ENCODE measurements at regions not wholly inside any gene's neighbourhood (a gene's known extent, or its start where the extent isn't known, plus 50 kb on each side); places are given as distances from the start of the nearest gene placed in this dataset.

GRCh38 chr15:93283854-93284253 is 194.8 kb upstream of the RGMA start:
- Histone ChIP-seq H3K4me1 (no peaks in the 10 kb centered on the region), H3K27ac (no peak overlapping the region), H3K4me3 (no peak overlapping the region), H3K9me3 (no peaks in the 10 kb centered on the region), H3K27me3 (peaks cover 7% of the 10 kb centered on the region), H3K36me3 (no peaks in the 10 kb centered on the region)
- no peak for DNase-seq
- in situ Hi-C loops (cut with MboI; ENCODE audit: low pct_ligation_motif_present in 1 of 4, low pct_unique_long_range_greater_than_20kb in 1 of 4, low sequenced_read_pairs in 3 of 4) (no loop called here), intact Hi-C loops (cut with DNase I; ENCODE audit: low total_unique reads) (no loop called here)
- WGBS, 2 donors (ENCODE audit: low coverage in 1 of 2), result 57% methylated on average over 4 of the region's 4 CpGs; no CpG with 5 or more reads in 1 of the 2 donors
- TF ChIP-seq POLR2AphosphoS5 (IDR thresholded peaks at IDR 0.05) (no peak), EP300 (IDR thresholded peaks at IDR 0.05; ENCODE audit: low read depth) (no peak), CTCF (IDR thresholded peaks at IDR 0.05) (no peak), POLR2A (IDR thresholded peaks at IDR 0.05) (no peak)

- in situ Hi-C loops (cut with MboI; ENCODE audit: low pct_ligation_motif_present in 1 of 4, low pct_unique_long_range_greater_than_20kb in 1 of 4, low sequenced_read_pairs in 3 of 4), result no loop called here
- Histone ChIP-seq H3K27me3 (peaks cover 7% of the 10 kb centered on the region), H3K9me3 (no peaks in the 10 kb centered on the region), H3K4me3 (no peak overlapping the region), H3K27ac (no peak overlapping the region), H3K4me1 (no peaks in the 10 kb centered on the region), H3K36me3 (no peaks in the 10 kb centered on the region)
- WGBS, 2 donors (ENCODE audit: low coverage in 1 of 2), result 78 to 81% methylated on average over 2 to 3 of the region's 3 CpGs
- TF ChIP-seq POLR2AphosphoS5 (IDR thresholded peaks at IDR 0.05) (no peak), CTCF (IDR thresholded peaks at IDR 0.05) (no peak), EP300 (IDR thresholded peaks at IDR 0.05; ENCODE audit: low read depth) (no peak), POLR2A (IDR thresholded peaks at IDR 0.05) (no peak)
- DNase-seq, result no peak
- intact Hi-C loops (cut with DNase I; ENCODE audit: low total_unique reads), result no loop called here
Observed at GRCh38 chr15:93282808-93283207, 193.8 kb upstream of the RGMA start.

- Histone ChIP-seq H3K36me3 (no peaks in the 10 kb centered on the region), H3K9me3 (no peaks in the 10 kb centered on the region), H3K27ac (no peak overlapping the region), H3K27me3 (peaks cover 7% of the 10 kb centered on the region), H3K4me1 (no peaks in the 10 kb centered on the region), H3K4me3 (no peak overlapping the region)
- in situ Hi-C loops (cut with MboI; ENCODE audit: low pct_ligation_motif_present in 1 of 4, low pct_unique_long_range_greater_than_20kb in 1 of 4, low sequenced_read_pairs in 3 of 4), result no loop called here
- TF ChIP-seq POLR2A (IDR thresholded peaks at IDR 0.05) (no peak), EP300 (IDR thresholded peaks at IDR 0.05; ENCODE audit: low read depth) (no peak), CTCF (IDR thresholded peaks at IDR 0.05) (no peak), POLR2AphosphoS5 (IDR thresholded peaks at IDR 0.05) (no peak)
- no peak for DNase-seq
- 83% methylated on average over 3 of the region's 3 CpGs; no CpG with 5 or more reads in 1 of the 2 donors for WGBS, 2 donors (ENCODE audit: low coverage in 1 of 2)
- intact Hi-C loops (cut with DNase I; ENCODE audit: low total_unique reads), result no loop called here
Observed at GRCh38 chr15:93278783-93279182, 189.8 kb upstream of the RGMA start.

GRCh38 chr15:93278006-93278405 is 189.0 kb upstream of the RGMA start:
- TF ChIP-seq POLR2AphosphoS5 (IDR thresholded peaks at IDR 0.05), result no peak
- no peak for TF ChIP-seq POLR2A (IDR thresholded peaks at IDR 0.05)
- no peak for TF ChIP-seq EP300 (IDR thresholded peaks at IDR 0.05; ENCODE audit: low read depth)
- TF ChIP-seq CTCF (IDR thresholded peaks at IDR 0.05), result no peak
- 90% methylated on average over 10 of the region's 10 CpGs; no CpG with 5 or more reads in 1 of the 2 donors for WGBS, 2 donors (ENCODE audit: low coverage in 1 of 2)
- in situ Hi-C loops (cut with MboI; ENCODE audit: low pct_ligation_motif_present in 1 of 4, low pct_unique_long_range_greater_than_20kb in 1 of 4, low sequenced_read_pairs in 3 of 4), result no loop called here
- H3K4me1 ChIP-seq, result no peaks in the 10 kb centered on the region
- DNase-seq, result no peak
- no peaks in the 10 kb centered on the region for H3K9me3 ChIP-seq
- H3K36me3 ChIP-seq, result no peaks in the 10 kb centered on the region
- intact Hi-C loops (cut with DNase I; ENCODE audit: low total_unique reads), result no loop called here
- H3K27ac ChIP-seq, result no peak overlapping the region
- no peak overlapping the region for H3K4me3 ChIP-seq
- H3K27me3 ChIP-seq, result peaks cover 7% of the 10 kb centered on the region
